Effector memory CD8-positive, alpha-beta T cell (primary cell): ENCODE measurements at regions not wholly inside any gene's neighbourhood (a gene's known extent, or its start where the extent isn't known, plus 50 kb on each side); places are given as distances from the start of the nearest gene placed in this dataset.
"Not testable (repeated sequence)": the region's sequence is repeated elsewhere in the genome, so short reads cannot be mapped to it uniquely, and the experiment has no call there.

ENCODE experiments used
- ATAC-seq: fragments of 150-1000 bp; cut with Tn5 transposase; replicated peaks from 2 replicates; pipeline ENCODE4 v1.10.0; 2021; ENCODE audit warnings: mild to moderate bottlenecking, moderate library complexity
- DNase-seq, 3 experiments: peaks; one replicate each; pipeline ENCODE4 v3.0.0; 2021
- H3K27ac Mint-ChIP-seq, 2 donors: one replicate each; pipeline ENCODE4 v1.8.0; 2022; ENCODE audit warnings: mild to moderate bottlenecking in 2 of 2, mixed read lengths in 2 of 2, moderate library complexity in 2 of 2
- H3K27me3 Mint-ChIP-seq, 2 donors: one replicate each; pipeline ENCODE4 v1.8.0; 2022; ENCODE audit warnings: mixed read lengths in 2 of 2
- H3K36me3 Mint-ChIP-seq: one replicate; pipeline ENCODE4 v1.8.0; 2022; ENCODE audit warnings: mild to moderate bottlenecking, moderate library complexity, mixed read lengths; ENCODE audit not compliant: insufficient read depth
- H3K4me1 Mint-ChIP-seq, 2 donors: one replicate each; pipeline ENCODE4 v1.8.0; 2022; ENCODE audit warnings: low read depth in 2 of 2, mixed read lengths in 2 of 2
- H3K4me3 Mint-ChIP-seq, 2 donors: one replicate each; pipeline ENCODE4 v1.8.0; 2022; ENCODE audit warnings: mild to moderate bottlenecking in 2 of 2, mixed read lengths in 2 of 2, moderate library complexity in 2 of 2
- H3K9me3 Mint-ChIP-seq, 2 donors: one replicate each; pipeline ENCODE4 v1.8.0; 2022; ENCODE audit warnings: mixed read lengths in 2 of 2

DNA sequence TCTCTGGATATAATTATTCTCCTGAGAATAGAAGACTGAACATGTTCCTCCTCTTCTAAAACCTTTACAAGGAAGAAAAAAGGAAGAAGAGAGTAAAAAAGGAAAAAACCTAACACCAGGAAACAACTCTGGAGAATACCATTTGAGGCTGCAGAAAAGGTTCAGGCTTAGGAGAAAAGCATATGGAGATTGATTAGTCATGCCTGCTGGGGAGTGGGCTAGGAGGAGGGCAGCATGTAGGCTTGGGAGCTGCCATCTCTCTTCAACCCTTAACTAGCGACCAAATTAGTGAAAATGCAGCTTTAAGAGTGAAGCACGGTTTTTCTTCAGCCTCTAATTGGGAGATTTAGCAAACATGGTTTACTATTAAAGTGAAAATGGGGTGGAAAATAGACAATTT is 273.0 kb upstream of the CRY1 start:
- ATAC-seq (no peak), DNase-seq (no peak)
- no peak overlapping the region for H3K27ac Mint-ChIP-seq
- no peaks in the 10 kb centered on the region for H3K36me3 Mint-ChIP-seq
- H3K27me3 Mint-ChIP-seq, result no peaks in the 10 kb centered on the region
- no peak overlapping the region for H3K4me3 Mint-ChIP-seq
- H3K9me3 Mint-ChIP-seq, result no peaks in the 10 kb centered on the region
- H3K4me1 Mint-ChIP-seq, result peaks cover 23 to 24% of the 10 kb centered on the region in 2 donors

DNA sequence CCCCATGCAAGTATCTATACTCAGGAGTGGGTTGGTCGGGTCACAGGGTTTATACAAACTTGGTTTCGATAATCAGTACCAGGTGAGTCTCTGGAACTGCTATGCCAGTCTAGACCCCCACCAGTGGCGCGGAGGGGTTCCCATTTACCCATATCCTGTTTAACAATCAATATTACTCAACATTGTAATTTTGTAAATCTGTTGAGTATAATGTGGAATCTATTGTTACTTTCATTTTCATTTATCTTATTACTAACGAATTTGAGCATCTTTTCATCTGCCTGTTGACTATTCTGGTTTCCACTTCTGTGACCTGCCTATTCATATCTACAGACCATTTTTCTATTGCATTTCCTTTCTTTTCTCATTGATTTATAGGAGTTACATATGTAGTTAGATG is 275.2 kb upstream of the CRY1 start:
- DNase-seq, result no peak
- Mint-ChIP-seq H3K4me1 (peaks cover 42 to 46% of the 10 kb centered on the region in 2 donors), H3K36me3 (no peaks in the 10 kb centered on the region), H3K27ac (peak overlapping the region; percentile 74 to 88), H3K4me3 (peak overlapping the region; percentile 67 to 75), H3K27me3 (no peaks in the 10 kb centered on the region), H3K9me3 (no peaks in the 10 kb centered on the region)
- no peak for ATAC-seq

DNA sequence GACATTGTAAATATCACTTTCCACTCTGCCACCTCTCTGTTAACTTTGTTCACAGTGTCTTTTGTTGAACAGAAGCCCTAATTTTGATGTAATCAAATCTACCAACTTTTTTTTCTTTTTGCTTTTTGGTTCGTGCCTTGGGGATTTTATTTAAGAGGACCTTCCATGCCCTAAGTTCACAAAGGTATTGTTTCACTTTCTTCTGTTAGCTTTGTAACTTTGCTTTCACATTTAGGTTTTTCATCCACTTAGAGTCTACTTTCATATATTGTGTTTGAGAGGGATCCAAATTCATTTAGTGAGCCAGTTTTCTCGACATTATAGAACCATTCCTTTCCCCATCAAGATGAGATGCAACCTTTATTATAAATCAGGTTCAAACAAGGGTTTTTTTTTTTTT is 275.7 kb upstream of the CRY1 start:
- no peaks in the 10 kb centered on the region for H3K27me3 Mint-ChIP-seq
- no peak for ATAC-seq
- H3K9me3 Mint-ChIP-seq, result no peaks in the 10 kb centered on the region
- peaks cover 42 to 49% of the 10 kb centered on the region in 2 donors for H3K4me1 Mint-ChIP-seq
- DNase-seq, result no peak
- peak overlapping the region; percentile 74 to 88 for H3K27ac Mint-ChIP-seq
- H3K4me3 Mint-ChIP-seq, result peak overlapping the region; percentile 67 to 75
- H3K36me3 Mint-ChIP-seq, result no peaks in the 10 kb centered on the region

DNA sequence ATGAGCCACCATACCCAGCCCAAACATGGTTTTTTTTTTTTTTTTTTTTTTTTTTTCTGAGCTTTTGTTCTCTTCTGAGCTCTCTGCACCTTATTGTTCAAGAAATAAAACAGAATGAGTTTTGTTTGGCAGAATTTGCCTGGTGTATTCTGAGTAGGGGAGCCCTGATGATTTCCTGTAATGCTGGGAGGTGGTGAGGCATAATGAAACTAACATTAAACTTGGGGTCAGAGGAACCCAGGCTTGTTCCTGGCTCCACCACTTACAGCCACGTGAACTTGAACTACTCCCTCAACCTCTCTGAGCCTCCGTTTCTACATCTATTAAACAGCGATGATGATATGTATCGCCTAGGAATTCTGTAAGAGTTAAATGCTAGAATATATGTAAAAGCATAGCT is 276.3 kb upstream of the CRY1 start:
- peak; percentile 51 for ATAC-seq
- H3K4me1 Mint-ChIP-seq, result peaks cover 42 to 56% of the 10 kb centered on the region in 2 donors
- H3K27me3 Mint-ChIP-seq, result no peaks in the 10 kb centered on the region
- H3K4me3 Mint-ChIP-seq, result peak overlapping the region; percentile 67 to 75
- H3K27ac Mint-ChIP-seq, result peak overlapping the region; percentile 74 to 88
- no peaks in the 10 kb centered on the region for H3K36me3 Mint-ChIP-seq
- no peaks in the 10 kb centered on the region for H3K9me3 Mint-ChIP-seq
- DNase-seq, result peak in 1 of 3 experiments; percentile 4

DNA sequence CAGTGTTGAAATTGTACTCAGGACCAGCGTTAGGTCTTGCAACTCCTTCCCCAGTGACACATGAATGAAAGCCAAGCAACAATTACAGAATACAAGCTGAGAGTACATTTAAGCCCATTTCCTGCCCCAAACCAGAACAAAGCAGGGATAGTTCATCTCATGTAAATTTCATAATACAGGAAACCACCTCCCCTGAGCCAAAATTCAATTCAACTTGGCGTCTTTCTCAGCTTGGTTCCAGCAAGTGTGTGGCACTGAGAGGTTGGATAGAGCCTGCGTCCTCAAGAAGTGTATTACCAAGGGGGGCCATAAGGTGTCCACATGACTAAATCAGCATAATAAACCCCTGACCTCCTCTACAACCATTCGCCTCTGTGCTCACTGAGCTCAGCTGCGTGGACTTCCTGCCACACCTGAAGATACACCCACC is 278.9 kb upstream of the CRY1 start:
- Mint-ChIP-seq H3K9me3 (no peaks in the 10 kb centered on the region), H3K27ac (peak overlapping the region; percentile 86 to 89), H3K4me3 (peak overlapping the region; percentile 49 to 68), H3K27me3 (no peaks in the 10 kb centered on the region), H3K36me3 (peaks cover under 1% of the 10 kb centered on the region), H3K4me1 (peaks cover 39 to 56% of the 10 kb centered on the region in 2 donors)
- DNase-seq, result peak; percentile 36 to 42 (median 41)
- ATAC-seq, result peak; percentile 75

DNA sequence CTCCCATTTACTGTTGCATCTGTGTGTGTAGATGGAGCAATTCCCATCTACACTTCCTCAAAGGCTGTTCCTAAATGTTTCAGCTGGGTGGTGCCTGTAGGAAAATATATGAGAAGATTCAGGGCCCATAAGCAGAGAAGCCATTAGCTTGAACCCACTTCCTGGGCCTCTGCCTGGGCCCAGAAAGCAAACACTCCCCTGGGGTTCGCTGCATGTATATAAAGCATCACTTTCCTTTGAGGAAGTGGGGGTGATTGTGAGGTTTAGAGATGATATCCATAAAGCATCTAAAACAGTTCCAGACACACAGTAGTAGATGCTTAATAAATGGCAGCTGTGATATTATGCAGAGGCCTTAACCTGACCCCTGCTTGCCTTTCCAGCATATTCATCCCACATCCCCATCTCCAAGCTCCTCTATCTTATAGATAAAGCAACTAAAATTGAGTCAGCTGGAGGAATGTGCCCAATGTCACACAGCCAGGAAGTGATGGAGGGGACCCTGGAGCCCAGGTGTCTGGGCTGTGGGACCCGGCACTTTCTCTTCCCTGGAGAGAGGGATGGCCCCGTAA is 280.0 kb upstream of the CRY1 start:
- Mint-ChIP-seq H3K9me3 (no peaks in the 10 kb centered on the region), H3K36me3 (peaks cover 4% of the 10 kb centered on the region), H3K27ac (peak overlapping the region; percentile 86 to 89), H3K27me3 (no peaks in the 10 kb centered on the region), H3K4me1 (peaks cover 39 to 51% of the 10 kb centered on the region in 2 donors), H3K4me3 (peak overlapping the region; percentile 49 to 68)
- DNase-seq (no peak), ATAC-seq (no peak)

DNA sequence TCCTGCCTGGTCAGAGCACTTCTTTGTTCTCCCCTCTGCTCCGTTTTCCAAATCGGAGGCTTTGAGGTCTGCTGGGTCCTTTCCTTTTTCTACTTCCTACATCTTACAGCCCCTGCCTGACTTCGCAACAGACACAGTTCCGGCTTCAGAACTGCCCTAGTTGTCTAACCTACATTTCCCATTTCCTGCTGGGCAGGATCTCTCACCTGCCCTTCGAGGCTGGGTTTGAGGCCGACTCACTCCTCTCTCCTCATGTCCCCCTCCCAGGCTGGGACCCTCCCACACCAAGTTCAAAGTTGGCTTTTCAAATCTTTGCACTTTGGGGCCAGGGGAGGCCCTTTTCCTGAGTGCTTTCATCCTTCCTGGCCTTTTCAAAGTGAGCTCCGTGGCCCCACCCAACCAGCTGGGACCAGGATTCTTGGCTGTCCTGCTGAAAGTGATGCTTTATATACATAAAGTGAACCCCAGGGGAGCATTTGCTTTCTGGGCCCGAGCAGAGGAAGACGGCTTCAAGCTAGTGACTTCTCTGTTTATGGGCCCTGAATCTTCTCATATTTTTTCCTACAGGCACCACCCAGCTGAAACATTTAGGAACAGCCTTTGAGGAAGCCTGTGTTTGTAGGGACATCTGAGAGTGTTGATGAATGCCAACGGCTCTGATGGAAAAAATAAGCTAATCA is 281.0 kb upstream of the CRY1 start:
- H3K27me3 Mint-ChIP-seq, result no peaks in the 10 kb centered on the region
- peak overlapping the region; percentile 86 to 89 for H3K27ac Mint-ChIP-seq
- peaks cover 4% of the 10 kb centered on the region for H3K36me3 Mint-ChIP-seq
- H3K4me1 Mint-ChIP-seq, result peaks cover 33 to 46% of the 10 kb centered on the region in 2 donors
- H3K9me3 Mint-ChIP-seq, result no peaks in the 10 kb centered on the region
- peak overlapping the region in 1 of 2 donors; percentile 68 for H3K4me3 Mint-ChIP-seq
- ATAC-seq, result peak; percentile 34
- peak in 2 of 3 experiments; percentile 6 for DNase-seq

DNA sequence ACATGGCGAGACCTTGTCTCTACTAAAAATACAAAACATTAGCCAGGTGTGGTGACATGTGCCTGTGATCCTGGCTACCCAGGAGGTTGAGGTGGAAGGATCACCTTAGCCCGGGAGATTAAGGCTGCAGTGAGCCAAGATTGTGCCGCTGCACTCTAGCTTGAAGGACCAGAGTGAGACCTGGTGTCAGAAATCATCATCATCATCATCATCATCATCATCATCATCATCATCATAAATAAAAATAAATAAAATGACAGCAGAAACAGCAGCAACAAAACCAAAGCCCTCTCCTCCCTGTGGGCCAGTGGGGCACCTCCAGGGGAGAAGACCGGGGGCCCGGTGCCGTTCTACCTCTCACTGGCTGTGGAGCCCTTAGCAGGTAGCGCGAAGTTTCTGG is 281.9 kb upstream of the CRY1 start:
- no peaks in the 10 kb centered on the region for H3K9me3 Mint-ChIP-seq
- ATAC-seq (no peak), DNase-seq (no peak)
- no peak overlapping the region for H3K4me3 Mint-ChIP-seq
- no peaks in the 10 kb centered on the region for H3K27me3 Mint-ChIP-seq
- H3K36me3 Mint-ChIP-seq, result peaks cover 4% of the 10 kb centered on the region
- peak overlapping the region in 1 of 2 donors; percentile 89 for H3K27ac Mint-ChIP-seq
- peaks cover 25 to 41% of the 10 kb centered on the region in 2 donors for H3K4me1 Mint-ChIP-seq

DNA sequence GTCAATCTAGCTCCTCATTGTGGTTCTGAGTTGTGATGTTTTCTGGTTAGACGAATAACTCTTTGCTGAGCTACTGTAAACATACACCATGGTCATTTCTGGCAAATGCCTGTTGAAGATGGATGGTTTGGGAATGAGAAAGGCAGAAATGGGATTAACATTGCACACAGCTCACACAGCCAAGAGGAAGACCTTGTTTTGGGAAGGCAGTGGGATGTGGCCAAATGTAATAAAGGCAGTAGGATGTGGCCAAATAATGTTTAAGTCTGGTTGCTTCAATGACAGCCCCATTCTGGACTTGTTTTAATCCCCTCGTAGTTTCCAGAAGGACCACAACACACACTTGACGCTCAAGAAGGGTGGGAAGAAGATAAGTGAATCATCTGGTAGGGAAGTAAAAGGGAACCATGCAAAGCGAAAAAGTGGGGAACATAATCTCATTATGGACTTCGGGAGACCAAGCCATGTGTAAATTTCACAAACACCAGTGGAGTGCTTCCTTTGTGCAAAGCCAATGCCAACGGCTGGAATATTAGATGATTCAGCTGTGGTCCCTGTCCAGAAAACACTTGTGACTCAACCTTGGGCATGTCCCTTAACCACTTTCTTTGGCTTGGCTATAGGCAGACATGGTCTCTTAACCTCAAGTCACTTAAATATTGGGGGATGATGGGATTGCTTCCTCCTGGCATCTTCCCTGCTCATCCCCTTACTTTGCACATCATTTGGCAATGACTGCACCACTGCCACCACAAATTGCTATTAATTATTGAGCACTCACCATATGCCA is 284.4 kb upstream of the CRY1 start:
- H3K4me1 Mint-ChIP-seq, result peaks cover 5 to 30% of the 10 kb centered on the region in 2 donors
- no peaks in the 10 kb centered on the region for H3K9me3 Mint-ChIP-seq
- DNase-seq (no peak), ATAC-seq (no peak)
- H3K27ac Mint-ChIP-seq, result no peak overlapping the region
- peaks cover 4% of the 10 kb centered on the region for H3K36me3 Mint-ChIP-seq
- no peak overlapping the region for H3K4me3 Mint-ChIP-seq
- no peaks in the 10 kb centered on the region for H3K27me3 Mint-ChIP-seq

DNA sequence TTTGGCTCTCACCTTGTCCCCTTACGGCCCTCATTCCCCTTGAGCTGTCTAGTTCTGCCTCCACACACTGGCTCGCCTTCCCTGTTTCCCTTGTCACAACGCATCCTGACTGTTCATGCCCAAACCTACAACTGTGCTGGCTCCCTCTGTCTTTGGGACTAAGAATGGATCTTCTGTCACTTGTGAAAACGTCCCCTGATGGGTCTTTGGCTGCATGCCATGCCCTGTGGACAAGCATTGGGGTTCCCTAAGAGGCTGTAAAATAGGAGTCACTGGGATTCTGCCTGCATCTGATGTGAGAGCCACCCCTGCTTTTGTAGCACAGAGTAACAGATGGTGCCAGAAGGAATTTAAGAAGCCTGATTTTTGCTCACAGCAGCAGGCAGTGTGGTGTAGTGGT is 285.3 kb upstream of the CRY1 start:
- H3K27me3 Mint-ChIP-seq, result no peaks in the 10 kb centered on the region
- H3K9me3 Mint-ChIP-seq, result no peaks in the 10 kb centered on the region
- H3K27ac Mint-ChIP-seq, result no peak overlapping the region
- peaks cover 4% of the 10 kb centered on the region for H3K36me3 Mint-ChIP-seq
- H3K4me1 Mint-ChIP-seq, result peaks cover 0 to 22% of the 10 kb centered on the region in 2 donors
- ATAC-seq (no peak), DNase-seq (no peak)
- no peak overlapping the region for H3K4me3 Mint-ChIP-seq

DNA sequence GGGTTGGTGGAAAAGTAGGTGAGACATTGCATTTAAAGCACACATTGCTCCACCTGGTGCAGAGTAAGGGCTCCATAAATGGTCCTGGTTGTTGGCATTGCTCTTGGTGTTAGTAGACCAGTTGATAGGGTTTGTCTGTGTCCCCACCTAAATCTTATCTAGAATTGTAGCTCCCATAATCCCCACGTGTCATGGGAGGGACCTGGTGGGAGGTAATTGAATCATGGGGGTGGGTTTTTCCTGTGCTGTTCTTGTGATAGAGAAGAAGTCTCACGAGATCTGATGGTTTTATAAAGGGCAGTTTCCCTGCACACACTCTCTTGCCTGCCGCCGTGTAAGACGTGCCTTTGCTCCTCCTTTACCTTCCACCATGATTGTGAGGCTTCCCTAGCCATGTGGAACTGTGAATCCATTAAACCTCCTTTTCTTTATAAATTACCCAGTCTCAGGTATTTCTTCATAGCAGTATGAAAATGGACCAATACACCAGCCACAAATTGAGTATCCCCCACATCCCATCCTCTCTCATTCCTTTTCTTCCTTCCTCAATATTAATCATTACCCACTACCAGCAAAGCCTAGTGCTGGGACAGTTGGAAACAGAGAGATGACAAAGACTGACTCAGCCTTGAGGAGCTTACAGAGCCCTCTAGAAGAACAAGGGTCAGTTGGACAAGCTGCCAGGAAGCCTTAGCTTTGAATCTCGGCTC is 285.9 kb upstream of the CRY1 start:
- ATAC-seq, DNase-seq: not testable (repeated sequence)

DNA sequence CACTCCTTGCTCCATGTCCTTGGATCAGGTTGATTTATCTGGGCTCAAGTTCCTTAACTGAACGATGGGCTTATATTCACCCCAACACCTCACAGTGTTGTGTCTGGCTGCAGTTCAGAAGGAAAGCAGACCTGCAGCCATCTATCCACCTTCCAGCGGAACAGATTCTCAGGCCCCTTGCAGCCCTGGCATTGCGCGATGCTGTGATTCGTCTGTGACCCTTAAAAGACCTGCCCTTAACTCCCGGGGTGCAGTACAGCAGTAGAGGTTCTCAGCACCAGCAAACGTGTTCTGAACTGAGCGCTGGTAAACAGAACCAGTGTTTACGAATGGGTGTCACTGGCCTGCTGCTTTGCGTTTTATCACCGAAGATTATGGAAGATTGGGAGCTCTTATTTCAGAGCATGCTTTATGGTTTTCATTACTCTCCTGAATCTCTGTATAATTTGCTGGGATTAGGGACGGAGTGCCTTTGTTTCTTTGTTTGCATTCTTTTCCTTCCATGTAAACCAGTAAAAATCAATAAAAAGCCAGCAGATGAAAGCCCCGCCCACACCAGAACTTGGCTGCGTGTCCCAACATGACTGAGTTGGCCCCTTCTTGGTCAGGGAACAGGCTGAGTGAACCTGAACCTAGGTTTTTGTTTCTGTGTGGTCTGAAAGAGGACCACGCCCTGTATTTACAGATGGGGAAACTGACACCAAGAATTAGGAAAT is 286.7 kb upstream of the CRY1 start:
- H3K27ac Mint-ChIP-seq, result no peak overlapping the region
- H3K36me3 Mint-ChIP-seq, result peaks cover 4% of the 10 kb centered on the region
- H3K4me3 Mint-ChIP-seq, result no peak overlapping the region
- DNase-seq (no peak), ATAC-seq (no peak)
- no peaks in the 10 kb centered on the region for H3K9me3 Mint-ChIP-seq
- peaks cover 0 to 10% of the 10 kb centered on the region in 2 donors for H3K4me1 Mint-ChIP-seq
- H3K27me3 Mint-ChIP-seq, result no peaks in the 10 kb centered on the region

More for the DNA sequence above, 285.9 kb upstream of the CRY1 start:
- not testable (repeated sequence) for H3K36me3 Mint-ChIP-seq, H3K4me3 Mint-ChIP-seq, H3K9me3 Mint-ChIP-seq, H3K27ac Mint-ChIP-seq, H3K27me3 Mint-ChIP-seq
- peaks cover 0 to 15% of the 10 kb centered on the region in 2 donors for H3K4me1 Mint-ChIP-seq

DNA sequence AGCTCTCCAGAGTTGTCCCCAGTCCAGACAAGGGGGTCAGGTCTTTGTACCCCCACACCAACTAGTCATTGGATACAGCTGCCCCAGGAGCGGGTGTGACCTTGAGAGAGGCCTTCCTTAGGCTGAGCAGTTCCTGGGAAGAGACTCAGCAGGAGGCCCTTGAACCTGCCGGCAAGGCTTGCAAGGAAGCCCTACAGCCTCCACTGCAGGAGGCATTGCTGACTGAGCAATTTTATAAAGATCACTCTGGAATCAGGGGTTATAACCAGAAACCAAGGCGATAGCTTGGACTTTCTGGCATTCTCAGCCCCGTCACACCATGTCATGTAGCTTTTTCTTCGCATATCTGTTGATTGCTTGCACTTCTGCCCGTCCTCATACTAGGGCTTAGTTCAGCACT is 291.3 kb upstream of the CRY1 start:
- H3K27ac Mint-ChIP-seq, result no peak overlapping the region
- H3K4me1 Mint-ChIP-seq, result peaks cover 7% of the 10 kb centered on the region in 2 donors

More for the DNA sequence above, 291.3 kb upstream of the CRY1 start:
- Mint-ChIP-seq H3K4me3 (no peak overlapping the region), H3K36me3 (no peaks in the 10 kb centered on the region), H3K9me3 (no peaks in the 10 kb centered on the region), H3K27me3 (no peaks in the 10 kb centered on the region)
- DNase-seq (no peak), ATAC-seq (no peak)
